K562 (cell line): ENCODE measurements at regions not wholly inside any gene's neighbourhood (a gene's known extent, or its start where the extent isn't known, plus 50 kb on each side); places are given as distances from the start of the nearest gene placed in this dataset.

Source experiments
- CBX2 ChIP-seq: fragments of 200-600 bp; sonication (generic); IDR thresholded peaks from one replicate; pipeline ENCODE4 v1.6.1; 2012; ENCODE audit warnings: mild to moderate bottlenecking, low read length, inconsistent platforms; ENCODE audit not compliant: insufficient read depth, poor library complexity, severe bottlenecking
- RAD51 ChIP-seq: fragments of 450-650 bp; IDR thresholded peaks from 2 replicates; pipeline ENCODE4 v1.7.1; 2016; ENCODE audit warnings: low read depth, mild to moderate bottlenecking, borderline replicate concordance
- ZNF507 ChIP-seq: conservative IDR thresholded peaks from 2 replicates; pipeline ENCODE4 v1.6.1; 2017; ENCODE audit warnings: missing genetic modification characterization, missing compliant biosample characterization
- TF ChIP-seq, protein P1 (sequence below): fragments of 450-650 bp; IDR thresholded peaks from 2 replicates; pipeline ENCODE4 v1.6.1; 2016; ENCODE audit warnings: mild to moderate bottlenecking, moderate library complexity
- TF ChIP-seq, protein P2 (sequence below): fragments of 200-800 bp; sonication (Bioruptor generic); IDR thresholded peaks from 2 replicates; pipeline ENCODE4 v1.6.1; 2016; ENCODE audit warnings: missing genetic modification characterization, missing compliant biosample characterization
- TF ChIP-seq, protein P3 (sequence below): fragments of 450-650 bp; IDR thresholded peaks from 2 replicates; pipeline ENCODE4 v1.6.1; 2016; ENCODE audit warnings: low read depth, mild to moderate bottlenecking, moderate library complexity

DNA sequence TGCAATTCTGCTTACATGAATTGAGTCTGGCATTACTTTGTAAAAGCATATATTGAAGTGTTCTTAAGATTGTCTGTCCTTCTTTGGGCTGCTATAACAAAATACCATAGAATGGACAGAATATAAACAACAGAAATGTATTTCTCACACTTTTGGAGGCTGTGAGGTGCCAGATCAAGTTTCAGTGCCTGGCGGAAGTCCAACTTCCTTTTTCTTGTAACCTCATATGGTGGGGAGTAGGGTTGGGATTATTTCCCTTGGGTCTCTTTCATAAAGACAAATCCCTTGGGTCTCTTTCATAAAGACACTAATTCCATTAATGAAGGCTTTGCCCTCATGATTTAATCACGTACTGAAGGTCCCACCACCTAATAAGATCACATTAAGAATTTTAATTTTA is 199.3 kb upstream of the GRID2 start (continued):
- TF ChIP-seq, protein P1, sequence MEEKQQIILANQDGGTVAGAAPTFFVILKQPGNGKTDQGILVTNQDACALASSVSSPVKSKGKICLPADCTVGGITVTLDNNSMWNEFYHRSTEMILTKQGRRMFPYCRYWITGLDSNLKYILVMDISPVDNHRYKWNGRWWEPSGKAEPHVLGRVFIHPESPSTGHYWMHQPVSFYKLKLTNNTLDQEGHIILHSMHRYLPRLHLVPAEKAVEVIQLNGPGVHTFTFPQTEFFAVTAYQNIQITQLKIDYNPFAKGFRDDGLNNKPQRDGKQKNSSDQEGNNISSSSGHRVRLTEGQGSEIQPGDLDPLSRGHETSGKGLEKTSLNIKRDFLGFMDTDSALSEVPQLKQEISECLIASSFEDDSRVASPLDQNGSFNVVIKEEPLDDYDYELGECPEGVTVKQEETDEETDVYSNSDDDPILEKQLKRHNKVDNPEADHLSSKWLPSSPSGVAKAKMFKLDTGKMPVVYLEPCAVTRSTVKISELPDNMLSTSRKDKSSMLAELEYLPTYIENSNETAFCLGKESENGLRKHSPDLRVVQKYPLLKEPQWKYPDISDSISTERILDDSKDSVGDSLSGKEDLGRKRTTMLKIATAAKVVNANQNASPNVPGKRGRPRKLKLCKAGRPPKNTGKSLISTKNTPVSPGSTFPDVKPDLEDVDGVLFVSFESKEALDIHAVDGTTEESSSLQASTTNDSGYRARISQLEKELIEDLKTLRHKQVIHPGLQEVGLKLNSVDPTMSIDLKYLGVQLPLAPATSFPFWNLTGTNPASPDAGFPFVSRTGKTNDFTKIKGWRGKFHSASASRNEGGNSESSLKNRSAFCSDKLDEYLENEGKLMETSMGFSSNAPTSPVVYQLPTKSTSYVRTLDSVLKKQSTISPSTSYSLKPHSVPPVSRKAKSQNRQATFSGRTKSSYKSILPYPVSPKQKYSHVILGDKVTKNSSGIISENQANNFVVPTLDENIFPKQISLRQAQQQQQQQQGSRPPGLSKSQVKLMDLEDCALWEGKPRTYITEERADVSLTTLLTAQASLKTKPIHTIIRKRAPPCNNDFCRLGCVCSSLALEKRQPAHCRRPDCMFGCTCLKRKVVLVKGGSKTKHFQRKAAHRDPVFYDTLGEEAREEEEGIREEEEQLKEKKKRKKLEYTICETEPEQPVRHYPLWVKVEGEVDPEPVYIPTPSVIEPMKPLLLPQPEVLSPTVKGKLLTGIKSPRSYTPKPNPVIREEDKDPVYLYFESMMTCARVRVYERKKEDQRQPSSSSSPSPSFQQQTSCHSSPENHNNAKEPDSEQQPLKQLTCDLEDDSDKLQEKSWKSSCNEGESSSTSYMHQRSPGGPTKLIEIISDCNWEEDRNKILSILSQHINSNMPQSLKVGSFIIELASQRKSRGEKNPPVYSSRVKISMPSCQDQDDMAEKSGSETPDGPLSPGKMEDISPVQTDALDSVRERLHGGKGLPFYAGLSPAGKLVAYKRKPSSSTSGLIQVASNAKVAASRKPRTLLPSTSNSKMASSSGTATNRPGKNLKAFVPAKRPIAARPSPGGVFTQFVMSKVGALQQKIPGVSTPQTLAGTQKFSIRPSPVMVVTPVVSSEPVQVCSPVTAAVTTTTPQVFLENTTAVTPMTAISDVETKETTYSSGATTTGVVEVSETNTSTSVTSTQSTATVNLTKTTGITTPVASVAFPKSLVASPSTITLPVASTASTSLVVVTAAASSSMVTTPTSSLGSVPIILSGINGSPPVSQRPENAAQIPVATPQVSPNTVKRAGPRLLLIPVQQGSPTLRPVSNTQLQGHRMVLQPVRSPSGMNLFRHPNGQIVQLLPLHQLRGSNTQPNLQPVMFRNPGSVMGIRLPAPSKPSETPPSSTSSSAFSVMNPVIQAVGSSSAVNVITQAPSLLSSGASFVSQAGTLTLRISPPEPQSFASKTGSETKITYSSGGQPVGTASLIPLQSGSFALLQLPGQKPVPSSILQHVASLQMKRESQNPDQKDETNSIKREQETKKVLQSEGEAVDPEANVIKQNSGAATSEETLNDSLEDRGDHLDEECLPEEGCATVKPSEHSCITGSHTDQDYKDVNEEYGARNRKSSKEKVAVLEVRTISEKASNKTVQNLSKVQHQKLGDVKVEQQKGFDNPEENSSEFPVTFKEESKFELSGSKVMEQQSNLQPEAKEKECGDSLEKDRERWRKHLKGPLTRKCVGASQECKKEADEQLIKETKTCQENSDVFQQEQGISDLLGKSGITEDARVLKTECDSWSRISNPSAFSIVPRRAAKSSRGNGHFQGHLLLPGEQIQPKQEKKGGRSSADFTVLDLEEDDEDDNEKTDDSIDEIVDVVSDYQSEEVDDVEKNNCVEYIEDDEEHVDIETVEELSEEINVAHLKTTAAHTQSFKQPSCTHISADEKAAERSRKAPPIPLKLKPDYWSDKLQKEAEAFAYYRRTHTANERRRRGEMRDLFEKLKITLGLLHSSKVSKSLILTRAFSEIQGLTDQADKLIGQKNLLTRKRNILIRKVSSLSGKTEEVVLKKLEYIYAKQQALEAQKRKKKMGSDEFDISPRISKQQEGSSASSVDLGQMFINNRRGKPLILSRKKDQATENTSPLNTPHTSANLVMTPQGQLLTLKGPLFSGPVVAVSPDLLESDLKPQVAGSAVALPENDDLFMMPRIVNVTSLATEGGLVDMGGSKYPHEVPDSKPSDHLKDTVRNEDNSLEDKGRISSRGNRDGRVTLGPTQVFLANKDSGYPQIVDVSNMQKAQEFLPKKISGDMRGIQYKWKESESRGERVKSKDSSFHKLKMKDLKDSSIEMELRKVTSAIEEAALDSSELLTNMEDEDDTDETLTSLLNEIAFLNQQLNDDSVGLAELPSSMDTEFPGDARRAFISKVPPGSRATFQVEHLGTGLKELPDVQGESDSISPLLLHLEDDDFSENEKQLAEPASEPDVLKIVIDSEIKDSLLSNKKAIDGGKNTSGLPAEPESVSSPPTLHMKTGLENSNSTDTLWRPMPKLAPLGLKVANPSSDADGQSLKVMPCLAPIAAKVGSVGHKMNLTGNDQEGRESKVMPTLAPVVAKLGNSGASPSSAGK = no peak
- TF ChIP-seq, protein P2, sequence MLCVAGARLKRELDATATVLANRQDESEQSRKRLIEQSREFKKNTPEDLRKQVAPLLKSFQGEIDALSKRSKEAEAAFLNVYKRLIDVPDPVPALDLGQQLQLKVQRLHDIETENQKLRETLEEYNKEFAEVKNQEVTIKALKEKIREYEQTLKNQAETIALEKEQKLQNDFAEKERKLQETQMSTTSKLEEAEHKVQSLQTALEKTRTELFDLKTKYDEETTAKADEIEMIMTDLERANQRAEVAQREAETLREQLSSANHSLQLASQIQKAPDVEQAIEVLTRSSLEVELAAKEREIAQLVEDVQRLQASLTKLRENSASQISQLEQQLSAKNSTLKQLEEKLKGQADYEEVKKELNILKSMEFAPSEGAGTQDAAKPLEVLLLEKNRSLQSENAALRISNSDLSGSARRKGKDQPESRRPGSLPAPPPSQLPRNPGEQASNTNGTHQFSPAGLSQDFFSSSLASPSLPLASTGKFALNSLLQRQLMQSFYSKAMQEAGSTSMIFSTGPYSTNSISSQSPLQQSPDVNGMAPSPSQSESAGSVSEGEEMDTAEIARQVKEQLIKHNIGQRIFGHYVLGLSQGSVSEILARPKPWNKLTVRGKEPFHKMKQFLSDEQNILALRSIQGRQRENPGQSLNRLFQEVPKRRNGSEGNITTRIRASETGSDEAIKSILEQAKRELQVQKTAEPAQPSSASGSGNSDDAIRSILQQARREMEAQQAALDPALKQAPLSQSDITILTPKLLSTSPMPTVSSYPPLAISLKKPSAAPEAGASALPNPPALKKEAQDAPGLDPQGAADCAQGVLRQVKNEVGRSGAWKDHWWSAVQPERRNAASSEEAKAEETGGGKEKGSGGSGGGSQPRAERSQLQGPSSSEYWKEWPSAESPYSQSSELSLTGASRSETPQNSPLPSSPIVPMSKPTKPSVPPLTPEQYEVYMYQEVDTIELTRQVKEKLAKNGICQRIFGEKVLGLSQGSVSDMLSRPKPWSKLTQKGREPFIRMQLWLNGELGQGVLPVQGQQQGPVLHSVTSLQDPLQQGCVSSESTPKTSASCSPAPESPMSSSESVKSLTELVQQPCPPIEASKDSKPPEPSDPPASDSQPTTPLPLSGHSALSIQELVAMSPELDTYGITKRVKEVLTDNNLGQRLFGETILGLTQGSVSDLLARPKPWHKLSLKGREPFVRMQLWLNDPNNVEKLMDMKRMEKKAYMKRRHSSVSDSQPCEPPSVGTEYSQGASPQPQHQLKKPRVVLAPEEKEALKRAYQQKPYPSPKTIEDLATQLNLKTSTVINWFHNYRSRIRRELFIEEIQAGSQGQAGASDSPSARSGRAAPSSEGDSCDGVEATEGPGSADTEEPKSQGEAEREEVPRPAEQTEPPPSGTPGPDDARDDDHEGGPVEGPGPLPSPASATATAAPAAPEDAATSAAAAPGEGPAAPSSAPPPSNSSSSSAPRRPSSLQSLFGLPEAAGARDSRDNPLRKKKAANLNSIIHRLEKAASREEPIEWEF (CRISPR knock-in tag) = no peak
- TF ChIP-seq ZNF507 (tag) (no peak), CBX2 (no peak), RAD51 (no peak)
- TF ChIP-seq, protein P3, sequence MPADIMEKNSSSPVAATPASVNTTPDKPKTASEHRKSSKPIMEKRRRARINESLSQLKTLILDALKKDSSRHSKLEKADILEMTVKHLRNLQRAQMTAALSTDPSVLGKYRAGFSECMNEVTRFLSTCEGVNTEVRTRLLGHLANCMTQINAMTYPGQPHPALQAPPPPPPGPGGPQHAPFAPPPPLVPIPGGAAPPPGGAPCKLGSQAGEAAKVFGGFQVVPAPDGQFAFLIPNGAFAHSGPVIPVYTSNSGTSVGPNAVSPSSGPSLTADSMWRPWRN = no peak
